Adrenal gland (tissue), 9 donors: ENCODE measurements at regions not wholly inside any gene's neighbourhood (a gene's known extent, or its start where the extent isn't known, plus 50 kb on each side); places are given as distances from the start of the nearest gene placed in this dataset.

Experiments used
- DNase-seq, 7 donors: peaks; one replicate each; pipeline ENCODE4 v3.0.0-alpha.2; 2019 to 2020
- H3K27ac ChIP-seq, 5 donors: fragments of 200-600 bp; sonication (generic) in 4 of 5; 1 replicate in 3 of 5; 2 replicates in 2 of 5; pipeline versions ENCODE4 v1.5.1 to v1.8.0; 2016 to 2020; ENCODE audit warnings: mild to moderate bottlenecking in 1 of 5
- H3K27me3 ChIP-seq: fragments of 200-600 bp; 2 replicates; pipeline ENCODE4 v1.8.0; 2021
- H3K36me3 ChIP-seq, 2 donors: fragments of 200-600 bp; replicated peaks in 1 of 2; 1 replicate in 1 of 2; 2 replicates in 1 of 2; pipeline versions ENCODE4 v1.5.1 to v1.8.0; 2018 to 2022
- H3K4me1 ChIP-seq, 2 donors: fragments of 200-600 bp; replicated peaks in 1 of 2; 1 replicate in 1 of 2; 2 replicates in 1 of 2; pipeline versions ENCODE4 v1.5.1 to v1.8.0; 2018 to 2021
- H3K4me3 ChIP-seq, 4 donors: fragments of 200-600 bp; sonication (generic) in 3 of 4; one replicate each; pipeline ENCODE4 v1.5.1; 2016 to 2018
- H3K9me3 ChIP-seq, 3 donors: fragments of 200-600 bp; sonication (generic) in 1 of 3; replicated peaks in 1 of 3; 1 replicate in 2 of 3; 2 replicates in 1 of 3; pipeline versions ENCODE4 v1.5.1 to v1.8.0; 2016 to 2021
- POLR2A ChIP-seq, 2 donors: fragments of 450-650 bp; IDR thresholded peaks; one replicate each; pipeline ENCODE4 v1.6.1; 2017; ENCODE audit warnings: antibody characterized with exemption in 2 of 2, mild to moderate bottlenecking in 2 of 2, moderate library complexity in 1 of 2
- WGBS, 4 donors: extraction: QIAGEN DNeasy Blood & Tissue Kit in 2 of 4; methylation state at CpG; one replicate each; pipeline versions ENCODE4 v1.1.5 to v1.1.7; 2013 to 2017; 5-methylcytosine and 5-hydroxymethylcytosine counted together
- intact Hi-C, 2 donors: fragments of 100-400 bp; cut with DNase I; formaldehyde crosslinking; loops; one replicate each; pipeline versions ENCODE4 v1.14.1 to v1.15.0; 2022 to 2023
- TF ChIP-seq, protein P1 (sequence below), 6 experiments: fragments of 450-650 bp in 4 of 6; fragments of 200-600 bp in 2 of 6; sonication (generic) in 1 of 6; IDR thresholded peaks; 1 replicate in 5 of 6; 2 replicates in 1 of 6; pipeline versions ENCODE4 v1.5.1 to v1.8.0; 2016 to 2021; ENCODE audit warnings: antibody characterized with exemption in 6 of 6, mild to moderate bottlenecking in 2 of 6, moderate library complexity in 1 of 6
- donor health status: healthy with polysubstance abuse.
- donor health status: Bipolar disorder and iron deficiency.
- donor health status: DM: yes; HTN: yes; CAD: no.
- donor health status: DM: no; HTN: no; CAD: no.
- donor health status: DM: no; HTN: no; CAD: no.

GRCh38 chrX:145923376-145923775 is 105.7 kb downstream of the SLITRK2 start:
- H3K36me3 ChIP-seq: no peaks in the 10 kb centered on the region
- H3K4me3 ChIP-seq: no peak overlapping the region
- 78 to 94% (median 85%) methylated on average over 3 to 4 of the region's 4 CpGs for WGBS, 4 donors
- TF ChIP-seq, protein P1, sequence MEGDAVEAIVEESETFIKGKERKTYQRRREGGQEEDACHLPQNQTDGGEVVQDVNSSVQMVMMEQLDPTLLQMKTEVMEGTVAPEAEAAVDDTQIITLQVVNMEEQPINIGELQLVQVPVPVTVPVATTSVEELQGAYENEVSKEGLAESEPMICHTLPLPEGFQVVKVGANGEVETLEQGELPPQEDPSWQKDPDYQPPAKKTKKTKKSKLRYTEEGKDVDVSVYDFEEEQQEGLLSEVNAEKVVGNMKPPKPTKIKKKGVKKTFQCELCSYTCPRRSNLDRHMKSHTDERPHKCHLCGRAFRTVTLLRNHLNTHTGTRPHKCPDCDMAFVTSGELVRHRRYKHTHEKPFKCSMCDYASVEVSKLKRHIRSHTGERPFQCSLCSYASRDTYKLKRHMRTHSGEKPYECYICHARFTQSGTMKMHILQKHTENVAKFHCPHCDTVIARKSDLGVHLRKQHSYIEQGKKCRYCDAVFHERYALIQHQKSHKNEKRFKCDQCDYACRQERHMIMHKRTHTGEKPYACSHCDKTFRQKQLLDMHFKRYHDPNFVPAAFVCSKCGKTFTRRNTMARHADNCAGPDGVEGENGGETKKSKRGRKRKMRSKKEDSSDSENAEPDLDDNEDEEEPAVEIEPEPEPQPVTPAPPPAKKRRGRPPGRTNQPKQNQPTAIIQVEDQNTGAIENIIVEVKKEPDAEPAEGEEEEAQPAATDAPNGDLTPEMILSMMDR (IDR thresholded peaks at IDR 0.05): no peak
- TF ChIP-seq POLR2A (IDR thresholded peaks at IDR 0.05): no peak
- H3K27ac ChIP-seq: no peak overlapping the region
- no peaks in the 10 kb centered on the region for H3K4me1 ChIP-seq
- no peaks in the 10 kb centered on the region for H3K27me3 ChIP-seq
- intact Hi-C loops: no loop called here
- no peaks in the 10 kb centered on the region for H3K9me3 ChIP-seq
- no peak for DNase-seq

- TF ChIP-seq POLR2A (IDR thresholded peaks at IDR 0.05): no peak
- TF ChIP-seq, protein P1 (IDR thresholded peaks at IDR 0.05): no peak
- no peak for DNase-seq
- H3K4me3 ChIP-seq: no peak overlapping the region
- H3K9me3 ChIP-seq: no peaks in the 10 kb centered on the region
- no peaks in the 10 kb centered on the region for H3K36me3 ChIP-seq
- no peaks in the 10 kb centered on the region for H3K27me3 ChIP-seq
- intact Hi-C loops: no loop called here
- WGBS, 4 donors: 69 to 82% (median 81%) methylated on average over 1 of the region's 1 CpG
- no peaks in the 10 kb centered on the region for H3K4me1 ChIP-seq
- no peak overlapping the region for H3K27ac ChIP-seq
Measured at GRCh38 chrX:145936769-145937168, 119.1 kb downstream of the SLITRK2 start.

GRCh38 chrX:145949056-145949455 is 131.4 kb downstream of the SLITRK2 start:
- DNase-seq: no peak
- intact Hi-C loops: no loop called here
- 40 to 83% (median 55%) methylated on average over 2 to 3 of the region's 3 CpGs for WGBS, 4 donors
- H3K27ac ChIP-seq: no peak overlapping the region
- H3K9me3 ChIP-seq: no peaks in the 10 kb centered on the region
- no peaks in the 10 kb centered on the region for H3K27me3 ChIP-seq
- H3K4me1 ChIP-seq: no peaks in the 10 kb centered on the region
- no peak overlapping the region for H3K4me3 ChIP-seq
- no peaks in the 10 kb centered on the region for H3K36me3 ChIP-seq
- TF ChIP-seq POLR2A (IDR thresholded peaks at IDR 0.05): no peak
- TF ChIP-seq, protein P1 (IDR thresholded peaks at IDR 0.05): no peak

DNA sequence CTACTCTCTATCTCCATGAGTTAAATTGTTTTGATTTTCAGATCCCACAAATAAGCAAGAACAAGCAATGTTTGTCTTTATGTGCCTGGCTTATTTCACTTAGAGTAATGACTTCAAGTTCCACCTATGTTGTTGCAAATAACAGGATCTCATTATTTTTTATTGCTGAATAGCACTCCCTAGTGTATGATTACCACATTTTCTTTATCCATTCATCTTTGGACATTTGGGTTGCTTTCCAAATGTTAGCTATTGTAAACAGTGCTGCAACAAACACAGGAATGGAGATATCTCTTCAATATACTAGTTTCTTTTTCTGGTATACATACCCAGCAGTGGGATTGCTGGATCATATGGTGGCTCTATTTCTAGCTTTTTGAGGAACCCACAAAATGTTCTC is 136.0 kb downstream of the SLITRK2 start:
- no peak for DNase-seq
- intact Hi-C loops: no loop called here
- no peak overlapping the region for H3K4me3 ChIP-seq
- no peaks in the 10 kb centered on the region for H3K4me1 ChIP-seq
- TF ChIP-seq, protein P1 (IDR thresholded peaks at IDR 0.05): no peak
- no peak for TF ChIP-seq POLR2A (IDR thresholded peaks at IDR 0.05)
- no peak overlapping the region for H3K27ac ChIP-seq
- H3K36me3 ChIP-seq: no peaks in the 10 kb centered on the region
- H3K27me3 ChIP-seq: peaks cover 5% of the 10 kb centered on the region
- H3K9me3 ChIP-seq: no peaks in the 10 kb centered on the region
